ENCODE measurements at regions not wholly inside any gene's neighbourhood (a gene's known extent, or its start where the extent isn't known, plus 50 kb on each side); places are given as distances from the start of the nearest gene placed in this dataset.

- H2AFZ ChIP-seq (ENCODE audit: low read depth, low read length), result no peak overlapping the region
- Mint-ChIP-seq H3K4me1 (ENCODE audit: low read depth, unreplicated experiment) (no peaks in the 10 kb centered on the region), H3K27ac (ENCODE audit: unreplicated experiment) (no peak overlapping the region), H3K36me3 (ENCODE audit: low read depth, unreplicated experiment) (no peaks in the 10 kb centered on the region), H3K27me3 (ENCODE audit: low read depth, unreplicated experiment) (peaks cover 3% of the 10 kb centered on the region), H3K4me3 (ENCODE audit: unreplicated experiment) (no peak overlapping the region), H3K9me3 (ENCODE audit: unreplicated experiment) (peaks cover 4% of the 10 kb centered on the region)
- no peaks in the 10 kb centered on the region for H4K20me1 ChIP-seq (ENCODE audit: insufficient read depth, low read length)
- DNase-seq (ENCODE audit: low read depth) (no peak), FAIRE-seq (no peak)
- H3K79me2 ChIP-seq (ENCODE audit: insufficient read depth, low read length), result no peaks in the 10 kb centered on the region
- no peak for TF ChIP-seq EZH2 (IDR thresholded peaks at IDR 0.05; ENCODE audit: insufficient read depth, low read length)
- no peak for TF ChIP-seq CTCF (IDR thresholded peaks at IDR 0.05; ENCODE audit: insufficient read depth, low read depth, low read length)
- H3K9ac ChIP-seq (ENCODE audit: low read length), result no peak overlapping the region
- H3K9me3 ChIP-seq (ENCODE audit: insufficient read depth, low read depth, low read length), result no peaks in the 10 kb centered on the region
- H3K4me3 ChIP-seq (ENCODE audit: insufficient read depth, low read depth, low read length), result no peak overlapping the region
- H3K27me3 ChIP-seq (ENCODE audit: insufficient read depth, low read length), result no peaks in the 10 kb centered on the region
- no peak overlapping the region for H3K27ac ChIP-seq (ENCODE audit: low read depth, low read length)
- no peak overlapping the region for H3K4me2 ChIP-seq (ENCODE audit: low read length)
- H3K4me1 ChIP-seq (ENCODE audit: insufficient read depth, low read length), result no peaks in the 10 kb centered on the region
- no peaks in the 10 kb centered on the region for H3K36me3 ChIP-seq (ENCODE audit: insufficient read depth, low read length)
Measured at GRCh38 chr10:90350122-90350521, 507.7 kb downstream of the HTR7 start.

- Mint-ChIP-seq H3K9me3 (ENCODE audit: unreplicated experiment) (peaks cover 4% of the 10 kb centered on the region), H3K4me3 (ENCODE audit: unreplicated experiment) (no peak overlapping the region), H3K36me3 (ENCODE audit: low read depth, unreplicated experiment) (no peaks in the 10 kb centered on the region), H3K4me1 (ENCODE audit: low read depth, unreplicated experiment) (no peaks in the 10 kb centered on the region), H3K27me3 (ENCODE audit: low read depth, unreplicated experiment) (peaks cover 2% of the 10 kb centered on the region), H3K27ac (ENCODE audit: unreplicated experiment) (no peak overlapping the region)
- no peaks in the 10 kb centered on the region for H3K27me3 ChIP-seq (ENCODE audit: insufficient read depth, low read length)
- H3K79me2 ChIP-seq (ENCODE audit: insufficient read depth, low read length), result no peaks in the 10 kb centered on the region
- no peaks in the 10 kb centered on the region for H3K9me3 ChIP-seq (ENCODE audit: insufficient read depth, low read depth, low read length)
- H3K9ac ChIP-seq (ENCODE audit: low read length), result no peak overlapping the region
- H4K20me1 ChIP-seq (ENCODE audit: insufficient read depth, low read length), result no peaks in the 10 kb centered on the region
- TF ChIP-seq CTCF (IDR thresholded peaks at IDR 0.05; ENCODE audit: insufficient read depth, low read depth, low read length) (no peak), EZH2 (IDR thresholded peaks at IDR 0.05; ENCODE audit: insufficient read depth, low read length) (no peak)
- no peak overlapping the region for H2AFZ ChIP-seq (ENCODE audit: low read depth, low read length)
- H3K4me2 ChIP-seq (ENCODE audit: low read length), result no peak overlapping the region
- FAIRE-seq (no peak), DNase-seq (ENCODE audit: low read depth) (no peak)
- no peak overlapping the region for H3K4me3 ChIP-seq (ENCODE audit: insufficient read depth, low read depth, low read length)
- no peaks in the 10 kb centered on the region for H3K4me1 ChIP-seq (ENCODE audit: insufficient read depth, low read length)
- H3K27ac ChIP-seq (ENCODE audit: low read depth, low read length), result no peak overlapping the region
- H3K36me3 ChIP-seq (ENCODE audit: insufficient read depth, low read length), result no peaks in the 10 kb centered on the region
Measured at GRCh38 chr10:90352288-90352687, 505.6 kb downstream of the HTR7 start.

- no peak overlapping the region for H3K27ac Mint-ChIP-seq (ENCODE audit: unreplicated experiment)
- Histone ChIP-seq H3K36me3 (ENCODE audit: insufficient read depth, low read length) (no peaks in the 10 kb centered on the region), H4K20me1 (ENCODE audit: insufficient read depth, low read length) (no peaks in the 10 kb centered on the region), H3K9ac (ENCODE audit: low read length) (no peak overlapping the region), H3K79me2 (ENCODE audit: insufficient read depth, low read length) (no peaks in the 10 kb centered on the region), H3K4me3 (ENCODE audit: insufficient read depth, low read depth, low read length) (no peak overlapping the region), H3K4me2 (ENCODE audit: low read length) (no peak overlapping the region), H3K9me3 (ENCODE audit: insufficient read depth, low read depth, low read length) (no peaks in the 10 kb centered on the region), H3K27ac (ENCODE audit: low read depth, low read length) (no peak overlapping the region), H3K4me1 (ENCODE audit: insufficient read depth, low read length) (no peaks in the 10 kb centered on the region), H2AFZ (ENCODE audit: low read depth, low read length) (no peak overlapping the region), H3K27me3 (ENCODE audit: insufficient read depth, low read length) (no peaks in the 10 kb centered on the region)
- no peaks in the 10 kb centered on the region for H3K4me1 Mint-ChIP-seq (ENCODE audit: low read depth, unreplicated experiment)
- H3K36me3 Mint-ChIP-seq (ENCODE audit: low read depth, unreplicated experiment), result no peaks in the 10 kb centered on the region
- DNase-seq (ENCODE audit: low read depth) (no peak), FAIRE-seq (no peak)
- TF ChIP-seq EZH2 (IDR thresholded peaks at IDR 0.05; ENCODE audit: insufficient read depth, low read length) (no peak), CTCF (IDR thresholded peaks at IDR 0.05; ENCODE audit: insufficient read depth, low read depth, low read length) (no peak)
- peaks cover 2% of the 10 kb centered on the region for H3K27me3 Mint-ChIP-seq (ENCODE audit: low read depth, unreplicated experiment)
- no peak overlapping the region for H3K4me3 Mint-ChIP-seq (ENCODE audit: unreplicated experiment)
- H3K9me3 Mint-ChIP-seq (ENCODE audit: unreplicated experiment), result peaks cover 4% of the 10 kb centered on the region
Measured at GRCh38 chr10:90354914-90355313, 502.9 kb downstream of the HTR7 start.
